Activated T-helper 1 cell treated with anti-CD3 and anti-CD28 coated beads, Interleukin-12 subunit alpha, Interleukin-12 subunit beta, Interleukin-2, Interleukin-4 antibody, amounts not matched to agents 30 ng/mL and 10 ng/mL and 1 ng/mL, durations not matched to agents 14 hours and 24 hours and 36 hours (primary cell): ENCODE measurements at regions not wholly inside any gene's neighbourhood (a gene's known extent, or its start where the extent isn't known, plus 50 kb on each side); places are given as distances from the start of the nearest gene placed in this dataset.
"Not testable (repeated sequence)": the region's sequence is repeated elsewhere in the genome, so short reads cannot be mapped to it uniquely, and the experiment has no call there.

ENCODE experiments used
- DNase-seq: peaks from one replicate; pipeline ENCODE4 v3.0.0; 2021; ENCODE audit warnings: low spot score
- H3K27ac Mint-ChIP-seq: one replicate; pipeline ENCODE4 v1.8.0; 2021; ENCODE audit warnings: mild to moderate bottlenecking, mixed read lengths
- H3K27me3 Mint-ChIP-seq: one replicate; pipeline ENCODE4 v1.8.0; 2022; ENCODE audit warnings: mild to moderate bottlenecking, moderate library complexity, mixed read lengths; ENCODE audit not compliant: insufficient read depth
- H3K36me3 Mint-ChIP-seq: one replicate; pipeline ENCODE4 v1.8.0; 2021; ENCODE audit warnings: low read depth, mixed read lengths
- H3K4me1 Mint-ChIP-seq: one replicate; pipeline ENCODE4 v1.8.0; 2021; ENCODE audit warnings: low read depth, mixed read lengths
- H3K4me3 Mint-ChIP-seq: one replicate; pipeline ENCODE4 v1.8.0; 2021; ENCODE audit warnings: mild to moderate bottlenecking, moderate library complexity, mixed read lengths
- H3K9me3 Mint-ChIP-seq: one replicate; pipeline ENCODE4 v1.8.0; 2021; ENCODE audit warnings: mixed read lengths
- intact Hi-C: fragments of 100-400 bp; cut with micrococcal nuclease; formaldehyde crosslinking; loops from one replicate; pipeline ENCODE4 v1.15.1; 2024

- Mint-ChIP-seq H3K4me3 (no peak overlapping the region), H3K27ac (no peak overlapping the region), H3K36me3 (no peaks in the 10 kb centered on the region), H3K4me1 (no peaks in the 10 kb centered on the region), H3K27me3 (peaks cover 5% of the 10 kb centered on the region), H3K9me3 (no peaks in the 10 kb centered on the region)
- no peak for DNase-seq
- intact Hi-C loops = no loop called here
Observed at GRCh38 chr11:110514967-110515366, 85.2 kb downstream of the FDX1 start.

- DNase-seq, H3K9me3 Mint-ChIP-seq, H3K4me3 Mint-ChIP-seq, H3K36me3 Mint-ChIP-seq, H3K27me3 Mint-ChIP-seq, H3K4me1 Mint-ChIP-seq, intact Hi-C loops, H3K27ac Mint-ChIP-seq: not testable (repeated sequence)
Observed at GRCh38 chr11:110517381-110517780, 87.6 kb downstream of the FDX1 start.

- peaks cover 5% of the 10 kb centered on the region for H3K27me3 Mint-ChIP-seq
- H3K4me3 Mint-ChIP-seq = no peak overlapping the region
- H3K4me1 Mint-ChIP-seq = peaks cover 6% of the 10 kb centered on the region
- H3K9me3 Mint-ChIP-seq = peaks cover 4% of the 10 kb centered on the region
- intact Hi-C loops = no loop called here
- no peaks in the 10 kb centered on the region for H3K36me3 Mint-ChIP-seq
- H3K27ac Mint-ChIP-seq = no peak overlapping the region
- DNase-seq = no peak
Observed at GRCh38 chr11:110518809-110519514, 89.2 kb downstream of the FDX1 start.

GRCh38 chr11:110519796-110520195 is 90.0 kb downstream of the FDX1 start:
- H3K4me3 Mint-ChIP-seq = no peak overlapping the region
- peaks cover 6% of the 10 kb centered on the region for H3K4me1 Mint-ChIP-seq

GRCh38 chr11:110522471-110522870 is 92.7 kb downstream of the FDX1 start:
- H3K27ac Mint-ChIP-seq = no peak overlapping the region
- H3K4me3 Mint-ChIP-seq = no peak overlapping the region
- H3K4me1 Mint-ChIP-seq = peaks cover 15% of the 10 kb centered on the region
- peaks cover 7% of the 10 kb centered on the region for H3K9me3 Mint-ChIP-seq
- peaks cover 3% of the 10 kb centered on the region for H3K27me3 Mint-ChIP-seq
- intact Hi-C loops = no loop called here
- no peaks in the 10 kb centered on the region for H3K36me3 Mint-ChIP-seq
- no peak for DNase-seq

More at GRCh38 chr11:110519796-110520195, 90.0 kb downstream of the FDX1 start:
- intact Hi-C loops = no loop called here
- DNase-seq = no peak
- no peaks in the 10 kb centered on the region for H3K36me3 Mint-ChIP-seq
- no peak overlapping the region for H3K27ac Mint-ChIP-seq
- H3K9me3 Mint-ChIP-seq = peaks cover 4% of the 10 kb centered on the region
- peaks cover 5% of the 10 kb centered on the region for H3K27me3 Mint-ChIP-seq

- peaks cover 15% of the 10 kb centered on the region for H3K4me1 Mint-ChIP-seq
- no peak overlapping the region for H3K4me3 Mint-ChIP-seq
- no peaks in the 10 kb centered on the region for H3K27me3 Mint-ChIP-seq
Observed at GRCh38 chr11:110524238-110524637, 94.5 kb downstream of the FDX1 start.

GRCh38 chr11:110525883-110526282 is 96.1 kb downstream of the FDX1 start:
- peaks cover 15% of the 10 kb centered on the region for H3K4me1 Mint-ChIP-seq
- no peaks in the 10 kb centered on the region for H3K27me3 Mint-ChIP-seq
- peaks cover 23% of the 10 kb centered on the region for H3K9me3 Mint-ChIP-seq
- intact Hi-C loops = loop anchor here (5.0 kb wide), 2 partner anchors 74 to 324 kb away; no protein-coding TSS in a partner anchor
- no peaks in the 10 kb centered on the region for H3K36me3 Mint-ChIP-seq
- H3K4me3 Mint-ChIP-seq = no peak overlapping the region
- no peak for DNase-seq
- H3K27ac Mint-ChIP-seq = no peak overlapping the region

More at GRCh38 chr11:110524238-110524637, 94.5 kb downstream of the FDX1 start:
- no peak for DNase-seq
- Mint-ChIP-seq H3K9me3 (peaks cover 23% of the 10 kb centered on the region), H3K36me3 (no peaks in the 10 kb centered on the region), H3K27ac (no peak overlapping the region)
- intact Hi-C loops = no loop called here

- H3K4me3 Mint-ChIP-seq = no peak overlapping the region
- intact Hi-C loops = loop anchor here (5.0 kb wide), 2 partner anchors 74 to 324 kb away; no protein-coding TSS in a partner anchor
- no peaks in the 10 kb centered on the region for H3K36me3 Mint-ChIP-seq
- H3K9me3 Mint-ChIP-seq = peaks cover 23% of the 10 kb centered on the region
- H3K4me1 Mint-ChIP-seq = peaks cover 15% of the 10 kb centered on the region
- H3K27me3 Mint-ChIP-seq = no peaks in the 10 kb centered on the region
- DNase-seq = no peak
- no peak overlapping the region for H3K27ac Mint-ChIP-seq
Observed at GRCh38 chr11:110526323-110526722, 96.6 kb downstream of the FDX1 start.
